ENCODE measurements at regions not wholly inside any gene's neighbourhood (a gene's known extent, or its start where the extent isn't known, plus 50 kb on each side); places are given as distances from the start of the nearest gene placed in this dataset.

DNA sequence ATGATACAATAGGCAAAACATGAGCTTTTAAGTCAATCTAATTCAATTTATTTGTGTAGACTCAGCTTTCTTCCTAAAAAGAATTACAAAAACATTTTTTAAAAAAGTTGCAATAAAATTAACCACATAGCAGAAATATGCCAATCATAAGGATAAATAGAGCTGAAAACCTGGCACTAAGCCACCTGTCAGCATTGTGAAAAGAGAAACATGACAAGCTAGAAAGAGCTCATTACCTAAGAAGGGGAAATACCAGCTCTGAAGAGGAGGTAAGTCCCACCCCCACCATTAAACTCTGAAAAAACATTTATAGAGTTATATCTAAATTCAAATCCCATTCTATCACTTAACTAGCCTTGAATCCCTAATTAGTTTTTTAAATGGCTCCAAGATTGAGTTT, 372.9 kb downstream of the OSTF1 start:
- TF ChIP-seq TEAD4 (IDR thresholded peaks at IDR 0.05) = no peak
- TF ChIP-seq CEBPB (IDR thresholded peaks at IDR 0.05) = no peak
- TF ChIP-seq, protein P1, sequence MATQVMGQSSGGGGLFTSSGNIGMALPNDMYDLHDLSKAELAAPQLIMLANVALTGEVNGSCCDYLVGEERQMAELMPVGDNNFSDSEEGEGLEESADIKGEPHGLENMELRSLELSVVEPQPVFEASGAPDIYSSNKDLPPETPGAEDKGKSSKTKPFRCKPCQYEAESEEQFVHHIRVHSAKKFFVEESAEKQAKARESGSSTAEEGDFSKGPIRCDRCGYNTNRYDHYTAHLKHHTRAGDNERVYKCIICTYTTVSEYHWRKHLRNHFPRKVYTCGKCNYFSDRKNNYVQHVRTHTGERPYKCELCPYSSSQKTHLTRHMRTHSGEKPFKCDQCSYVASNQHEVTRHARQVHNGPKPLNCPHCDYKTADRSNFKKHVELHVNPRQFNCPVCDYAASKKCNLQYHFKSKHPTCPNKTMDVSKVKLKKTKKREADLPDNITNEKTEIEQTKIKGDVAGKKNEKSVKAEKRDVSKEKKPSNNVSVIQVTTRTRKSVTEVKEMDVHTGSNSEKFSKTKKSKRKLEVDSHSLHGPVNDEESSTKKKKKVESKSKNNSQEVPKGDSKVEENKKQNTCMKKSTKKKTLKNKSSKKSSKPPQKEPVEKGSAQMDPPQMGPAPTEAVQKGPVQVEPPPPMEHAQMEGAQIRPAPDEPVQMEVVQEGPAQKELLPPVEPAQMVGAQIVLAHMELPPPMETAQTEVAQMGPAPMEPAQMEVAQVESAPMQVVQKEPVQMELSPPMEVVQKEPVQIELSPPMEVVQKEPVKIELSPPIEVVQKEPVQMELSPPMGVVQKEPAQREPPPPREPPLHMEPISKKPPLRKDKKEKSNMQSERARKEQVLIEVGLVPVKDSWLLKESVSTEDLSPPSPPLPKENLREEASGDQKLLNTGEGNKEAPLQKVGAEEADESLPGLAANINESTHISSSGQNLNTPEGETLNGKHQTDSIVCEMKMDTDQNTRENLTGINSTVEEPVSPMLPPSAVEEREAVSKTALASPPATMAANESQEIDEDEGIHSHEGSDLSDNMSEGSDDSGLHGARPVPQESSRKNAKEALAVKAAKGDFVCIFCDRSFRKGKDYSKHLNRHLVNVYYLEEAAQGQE (IDR thresholded peaks at IDR 0.05; ENCODE audit: low read depth) = no peak
- TF ChIP-seq NFIC (IDR thresholded peaks at IDR 0.05) = no peak
- TF ChIP-seq FOXM1 (IDR thresholded peaks at IDR 0.05; ENCODE audit: borderline replicate concordance, low read depth) = no peak
- no peak for TF ChIP-seq TCF12 (IDR thresholded peaks at IDR 0.05; ENCODE audit: low read depth)
- TF ChIP-seq RAD21 (IDR thresholded peaks at IDR 0.05; ENCODE audit: low read depth) = no peak
- TF ChIP-seq EGR1 (IDR thresholded peaks at IDR 0.05) = no peak
- TF ChIP-seq EP300 (IDR thresholded peaks at IDR 0.05; ENCODE audit: borderline replicate concordance) = no peak
- TF ChIP-seq, protein P2, sequence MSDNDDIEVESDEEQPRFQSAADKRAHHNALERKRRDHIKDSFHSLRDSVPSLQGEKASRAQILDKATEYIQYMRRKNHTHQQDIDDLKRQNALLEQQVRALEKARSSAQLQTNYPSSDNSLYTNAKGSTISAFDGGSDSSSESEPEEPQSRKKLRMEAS (IDR thresholded peaks at IDR 0.05) = no peak
- no peak for TF ChIP-seq TAF1 (IDR thresholded peaks at IDR 0.05; ENCODE audit: low read depth)

All from Ishikawa (cell line).